H1 (cell line): ENCODE measurements at regions not wholly inside any gene's neighbourhood (a gene's known extent, or its start where the extent isn't known, plus 50 kb on each side); places are given as distances from the start of the nearest gene placed in this dataset.
A peak's percentile ranks its signal among the peaks of the same experiment; 100 is the strongest.

ENCODE experiments used
- CTCF ChIA-PET: fragments of 300-600 bp; sonication (Branson Sonifier 250); formaldehyde crosslinking; loops from one replicate; lab custom pipeline; 2021; ENCODE audit not compliant: partially characterized antibody; lab: Charles Lee
- POLR2A ChIA-PET: fragments of 300-600 bp; sonication (Branson Sonifier 250); formaldehyde crosslinking; loops from one replicate; lab custom pipeline; 2021; ENCODE audit warnings: inconsistent platforms; ENCODE audit not compliant: partially characterized antibody; lab: Charles Lee
- DNase-seq, 2 experiments: peaks; one replicate each; pipeline versions ENCODE4 v3.0.0 to v3.0.0-alpha.2; 2010 to 2022; ENCODE audit warnings: low spot score in 2 of 2, low read depth in 1 of 2, mixed read lengths in 1 of 2
- FAIRE-seq: peaks from 2 replicates; lab custom pipeline; 2011; peaks lifted over from hg19 to GRCh38; lab: Jason Lieb, UNC
- H2AFZ ChIP-seq: 2 replicates; pipeline ENCODE4 v1.8.1; 2012; ENCODE audit warnings: low read length, inconsistent platforms
- H2AK5ac ChIP-seq: 2 replicates; pipeline ENCODE4 v1.6.1; 2013; ENCODE audit warnings: low read depth, low read length
- H2BK120ac ChIP-seq: replicated peaks from 2 replicates; pipeline ENCODE3; 2013; ENCODE audit warnings: low read depth, low read length, inconsistent platforms
- H2BK12ac ChIP-seq: 2 replicates; pipeline ENCODE4 v1.6.1; 2013; ENCODE audit warnings: low read depth, low read length
- H2BK15ac ChIP-seq: 2 replicates; pipeline ENCODE4 v1.6.1; 2013; ENCODE audit warnings: low read length
- H2BK20ac ChIP-seq: 2 replicates; pipeline ENCODE4 v1.6.1; 2013; ENCODE audit warnings: low read length
- H2BK5ac ChIP-seq: 2 replicates; pipeline ENCODE4 v1.6.1; 2013; ENCODE audit warnings: low read depth, low read length
- H3K14ac ChIP-seq: 2 replicates; pipeline ENCODE4 v1.6.1; 2013; ENCODE audit warnings: inconsistent platforms; ENCODE audit not compliant: insufficient read length
- H3K18ac ChIP-seq: 2 replicates; pipeline ENCODE4 v1.6.1; 2013; ENCODE audit warnings: low read length; ENCODE audit errors: extremely low read depth
- H3K23ac ChIP-seq: 2 replicates; pipeline ENCODE4 v1.6.1; 2013; ENCODE audit warnings: inconsistent platforms; ENCODE audit not compliant: insufficient read length
- H3K23me2 ChIP-seq: 2 replicates; pipeline ENCODE4 v1.6.1; 2013; ENCODE audit warnings: low read depth, low read length
- H3K27ac ChIP-seq: 2 replicates; pipeline ENCODE4 v1.6.1; 2011; ENCODE audit warnings: low read depth, low read length, inconsistent platforms
- H3K27me3 ChIP-seq, 4 experiments: replicated peaks in 1 of 4; 1 replicate in 1 of 4; 2 replicates in 3 of 4; pipeline versions ENCODE4 v1.6.1 to v1.8.1; 2011 to 2013; ENCODE audit warnings: low read length in 3 of 4, mild to moderate bottlenecking in 3 of 4, inconsistent platforms in 2 of 4, mixed read lengths in 2 of 4, moderate library complexity in 1 of 4; ENCODE audit not compliant: control insufficient read depth in 3 of 4, insufficient read depth in 3 of 4; ENCODE audit errors: extremely low read depth in 1 of 4
- H3K36me3 ChIP-seq, 4 experiments: 2 replicates each; pipeline versions ENCODE4 v1.6.1 to v1.8.1; 2011 to 2013; ENCODE audit warnings: mild to moderate bottlenecking in 4 of 4, low read length in 3 of 4, moderate library complexity in 2 of 4, control low read depth in 1 of 4, inconsistent platforms in 1 of 4; ENCODE audit not compliant: insufficient read depth in 4 of 4, control insufficient read depth in 2 of 4
- H3K4ac ChIP-seq: replicated peaks from 2 replicates; pipeline ENCODE3; 2013; ENCODE audit warnings: low read length, low read depth, mixed read lengths, inconsistent platforms; ENCODE audit not compliant: insufficient read length
- H3K4me1 ChIP-seq, 4 experiments: replicated peaks in 1 of 4; 1 replicate in 1 of 4; 2 replicates in 3 of 4; pipeline versions ENCODE4 v1.6.1 to v1.8.1; 2011 to 2013; ENCODE audit warnings: low read length in 3 of 4, inconsistent platforms in 2 of 4, mixed read lengths in 1 of 4; ENCODE audit not compliant: insufficient read depth in 4 of 4, control insufficient read depth in 3 of 4
- H3K4me2 ChIP-seq, 2 experiments: 2 replicates each; pipeline versions ENCODE4 v1.6.1 to v1.8.1; 2011 to 2013; ENCODE audit warnings: low read depth in 2 of 2, low read length in 2 of 2, control low read depth in 1 of 2, inconsistent platforms in 1 of 2, mild to moderate bottlenecking in 1 of 2; ENCODE audit not compliant: insufficient read depth in 1 of 2
- H3K4me3 ChIP-seq, 4 experiments: fragments of 200-600, 300-600 bp in 1 of 4; sonication (generic), shearing (Covaris generic), sonication (Bioruptor Twin) in 1 of 4; 2 replicates each; pipeline versions ENCODE4 v1.5.1 to v1.8.1; 2011 to 2016; ENCODE audit warnings: low read length in 4 of 4, low read depth in 3 of 4, control low read depth in 2 of 4, inconsistent platforms in 2 of 4, mild to moderate bottlenecking in 2 of 4, mixed read lengths in 1 of 4, moderate library complexity in 1 of 4; ENCODE audit not compliant: insufficient read depth in 2 of 4; ENCODE audit errors: extremely low read depth in 1 of 4
- H3K56ac ChIP-seq: replicated peaks from 2 replicates; pipeline ENCODE3; 2013; ENCODE audit warnings: low read depth, mild to moderate bottlenecking, mixed read lengths, low read length, inconsistent platforms; ENCODE audit not compliant: insufficient read length
- H3K79me1 ChIP-seq: 2 replicates; pipeline ENCODE4 v1.6.1; 2013; ENCODE audit warnings: low read depth, low read length, control low read depth
- H3K79me2 ChIP-seq, 2 experiments: 2 replicates each; pipeline versions ENCODE4 v1.6.1 to v1.8.1; 2012 to 2013; ENCODE audit warnings: low read length in 2 of 2, mild to moderate bottlenecking in 2 of 2, inconsistent platforms in 1 of 2; ENCODE audit not compliant: insufficient read depth in 2 of 2, control insufficient read depth in 1 of 2
- H3K9ac ChIP-seq, 4 experiments: replicated peaks in 1 of 4; 1 replicate in 1 of 4; 2 replicates in 3 of 4; pipeline versions ENCODE4 v1.6.1 to v1.8.1; 2011 to 2013; ENCODE audit warnings: low read depth in 3 of 4, low read length in 3 of 4, control low read depth in 2 of 4, mild to moderate bottlenecking in 2 of 4, moderate library complexity in 2 of 4, inconsistent platforms in 1 of 4; ENCODE audit errors: extremely low read depth in 1 of 4
- H3K9me3 ChIP-seq, 2 experiments: 2 replicates each; pipeline versions ENCODE4 v1.6.1 to v1.8.1; 2012 to 2013; ENCODE audit warnings: mild to moderate bottlenecking in 2 of 2, moderate library complexity in 2 of 2, control low read depth in 1 of 2, inconsistent platforms in 1 of 2, low read depth in 1 of 2, low read length in 1 of 2, mixed read lengths in 1 of 2; ENCODE audit not compliant: insufficient read depth in 2 of 2
- H4K20me1 ChIP-seq, 2 experiments: replicated peaks in 1 of 2; 2 replicates each; pipeline versions ENCODE3 to v1.8.1; 2011 to 2013; ENCODE audit warnings: inconsistent platforms in 2 of 2, low read length in 2 of 2, mild to moderate bottlenecking in 1 of 2; ENCODE audit not compliant: insufficient read depth in 2 of 2, control insufficient read depth in 1 of 2
- H4K5ac ChIP-seq: 2 replicates; pipeline ENCODE4 v1.6.1; 2013; ENCODE audit warnings: low read length, low read depth, mixed read lengths, inconsistent platforms; ENCODE audit not compliant: insufficient read length
- H4K8ac ChIP-seq: 2 replicates; pipeline ENCODE4 v1.8.0; 2013; ENCODE audit warnings: mild to moderate bottlenecking, moderate library complexity, low read length, inconsistent platforms; ENCODE audit not compliant: insufficient read depth; ENCODE audit errors: extremely low read depth
- H4K91ac ChIP-seq: replicated peaks from 2 replicates; pipeline ENCODE3; 2013; ENCODE audit warnings: low read length, mixed read lengths, inconsistent platforms; ENCODE audit not compliant: insufficient read length
- EGR1 ChIP-seq: IDR thresholded peaks from 2 replicates; pipeline ENCODE4 v1.6.1; 2011; ENCODE audit warnings: low read depth, low read length, borderline replicate concordance
- KDM1A ChIP-seq: fragments of 200-600, 300-600 bp; sonication (generic); IDR thresholded peaks from 2 replicates; pipeline ENCODE4 v1.7.1; 2016; ENCODE audit warnings: mild to moderate bottlenecking, low read length, borderline replicate concordance
- KDM4A ChIP-seq: IDR thresholded peaks from one replicate; pipeline ENCODE4 v1.7.1; 2012; ENCODE audit warnings: low read depth, mild to moderate bottlenecking, moderate library complexity, low read length, inconsistent platforms; ENCODE audit not compliant: severe bottlenecking
- MAFK ChIP-seq: IDR thresholded peaks from 2 replicates; pipeline ENCODE4 v1.6.1; 2012; ENCODE audit warnings: low read depth, mild to moderate bottlenecking, improper control_type of control experiment, low read length
- NANOG ChIP-seq: IDR thresholded peaks from 2 replicates; pipeline ENCODE4 v1.6.1; 2011; ENCODE audit warnings: low read length, low read depth, mild to moderate bottlenecking, inconsistent platforms; ENCODE audit not compliant: insufficient read depth, poor library complexity, severe bottlenecking
- SIN3A ChIP-seq, 2 experiments: IDR thresholded peaks in 1 of 2; conservative IDR thresholded peaks in 1 of 2; 2 replicates each; pipeline ENCODE4 v1.6.1; 2011 to 2012; ENCODE audit warnings: low read length in 2 of 2, improper control_type of control experiment in 1 of 2, low read depth in 1 of 2, mild to moderate bottlenecking in 1 of 2
- TBP ChIP-seq: IDR thresholded peaks from 2 replicates; pipeline ENCODE4 v1.6.1; 2011; ENCODE audit warnings: low read depth, low read length, improper control_type of control experiment
- TEAD4 ChIP-seq: IDR thresholded peaks from 2 replicates; pipeline ENCODE4 v1.6.1; 2012; ENCODE audit warnings: low read depth, low read length, inconsistent platforms, mixed read lengths
- WGBS, 2 experiments: shearing (Covaris generic) in 1 of 2; methylation state at CpG; one replicate each; pipeline versions ENCODE4 v1.1.6 to v1.1.7; 2013 to 2015; ENCODE audit warnings: low lambda C conversion rate in 2 of 2, mixed read lengths in 2 of 2, inconsistent platforms in 1 of 2, low coverage in 1 of 2, missing lambda C conversion rate in 1 of 2; ENCODE audit not compliant: insufficient replicate concordance in 2 of 2, insufficient coverage in 1 of 2, insufficient read length in 1 of 2; ENCODE audit errors: extremely low coverage in 1 of 2, missing lambda C conversion rate in 1 of 2; 5-methylcytosine and 5-hydroxymethylcytosine counted together
- TF ChIP-seq, protein P1 (sequence below), 3 experiments: IDR thresholded peaks; 1 replicate in 2 of 3; 2 replicates in 1 of 3; pipeline versions ENCODE4 v1.5.1 to v1.6.1; 2011; ENCODE audit warnings: low read length in 3 of 3, mild to moderate bottlenecking in 3 of 3, inconsistent platforms in 2 of 3, low read depth in 1 of 3, moderate library complexity in 1 of 3; ENCODE audit not compliant: insufficient read depth in 1 of 3; ENCODE audit errors: control extremely low read depth in 1 of 3
- TF ChIP-seq, protein P2 (sequence below): IDR thresholded peaks from 2 replicates; pipeline ENCODE4 v1.6.1; 2011; ENCODE audit warnings: low read length, improper control_type of control experiment

- TF ChIP-seq EGR1: no peak
- TF ChIP-seq TEAD4: no peak
- TF ChIP-seq TBP: no peak
- no peak for TF ChIP-seq SIN3A (conservative IDR thresholded peaks at IDR 0.05 in 1 of 2, IDR thresholded peaks at IDR 0.05 in 1 of 2; ENCODE audit: low read depth in 1 of 2, low read length in 2 of 2)
- TF ChIP-seq, protein P1, sequence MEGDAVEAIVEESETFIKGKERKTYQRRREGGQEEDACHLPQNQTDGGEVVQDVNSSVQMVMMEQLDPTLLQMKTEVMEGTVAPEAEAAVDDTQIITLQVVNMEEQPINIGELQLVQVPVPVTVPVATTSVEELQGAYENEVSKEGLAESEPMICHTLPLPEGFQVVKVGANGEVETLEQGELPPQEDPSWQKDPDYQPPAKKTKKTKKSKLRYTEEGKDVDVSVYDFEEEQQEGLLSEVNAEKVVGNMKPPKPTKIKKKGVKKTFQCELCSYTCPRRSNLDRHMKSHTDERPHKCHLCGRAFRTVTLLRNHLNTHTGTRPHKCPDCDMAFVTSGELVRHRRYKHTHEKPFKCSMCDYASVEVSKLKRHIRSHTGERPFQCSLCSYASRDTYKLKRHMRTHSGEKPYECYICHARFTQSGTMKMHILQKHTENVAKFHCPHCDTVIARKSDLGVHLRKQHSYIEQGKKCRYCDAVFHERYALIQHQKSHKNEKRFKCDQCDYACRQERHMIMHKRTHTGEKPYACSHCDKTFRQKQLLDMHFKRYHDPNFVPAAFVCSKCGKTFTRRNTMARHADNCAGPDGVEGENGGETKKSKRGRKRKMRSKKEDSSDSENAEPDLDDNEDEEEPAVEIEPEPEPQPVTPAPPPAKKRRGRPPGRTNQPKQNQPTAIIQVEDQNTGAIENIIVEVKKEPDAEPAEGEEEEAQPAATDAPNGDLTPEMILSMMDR (IDR thresholded peaks at IDR 0.05; ENCODE audit: control extremely low read depth in 1 of 3, insufficient read depth in 1 of 3, low read depth in 1 of 3, low read length in 3 of 3): no peak
- TF ChIP-seq, protein P2, sequence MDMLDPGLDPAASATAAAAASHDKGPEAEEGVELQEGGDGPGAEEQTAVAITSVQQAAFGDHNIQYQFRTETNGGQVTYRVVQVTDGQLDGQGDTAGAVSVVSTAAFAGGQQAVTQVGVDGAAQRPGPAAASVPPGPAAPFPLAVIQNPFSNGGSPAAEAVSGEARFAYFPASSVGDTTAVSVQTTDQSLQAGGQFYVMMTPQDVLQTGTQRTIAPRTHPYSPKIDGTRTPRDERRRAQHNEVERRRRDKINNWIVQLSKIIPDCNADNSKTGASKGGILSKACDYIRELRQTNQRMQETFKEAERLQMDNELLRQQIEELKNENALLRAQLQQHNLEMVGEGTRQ: no peak
- TF ChIP-seq KDM1A: no peak
- no peak for TF ChIP-seq NANOG
- TF ChIP-seq KDM4A: no peak
- TF ChIP-seq MAFK: no peak
- CTCF ChIA-PET: interaction anchor here (1.0 to 1.2 kb wide), 2 partner anchors 176 to 498 kb away, joined by 3 read pairs; no protein-coding TSS in a partner anchor
- FAIRE-seq: no peak
Measured at GRCh38 chr2:109722026-109722425, 72.1 kb upstream of the RGPD5 start.

More at GRCh38 chr2:109722026-109722425, 72.1 kb upstream of the RGPD5 start:
- H4K5ac ChIP-seq: no peak overlapping the region
- H3K23ac ChIP-seq: no peak overlapping the region
- no peaks in the 10 kb centered on the region for H3K27me3 ChIP-seq
- no peak overlapping the region for H3K27ac ChIP-seq
- peak in 1 of 2 experiments; percentile 35 for DNase-seq
- H3K56ac ChIP-seq: no peak overlapping the region
- 97% methylated on average over 5 of the region's 5 CpGs; no CpG with 5 or more reads in 1 of the 2 experiments for WGBS, 2 experiments
- no peak overlapping the region for H2BK12ac ChIP-seq
- H3K18ac ChIP-seq: no peak overlapping the region
- no peak overlapping the region for H2BK120ac ChIP-seq
- H4K20me1 ChIP-seq: no peaks in the 10 kb centered on the region
- H3K4ac ChIP-seq: no peak overlapping the region
- no peak overlapping the region for H4K8ac ChIP-seq
- H3K4me2 ChIP-seq: no peak overlapping the region
- no peaks in the 10 kb centered on the region for H3K4me1 ChIP-seq
- no peak overlapping the region for H2AFZ ChIP-seq
- H2BK5ac ChIP-seq: no peak overlapping the region
- H3K79me2 ChIP-seq: no peaks in the 10 kb centered on the region
- H2BK15ac ChIP-seq: no peak overlapping the region
- H4K91ac ChIP-seq: no peak overlapping the region
- no peak overlapping the region for H3K4me3 ChIP-seq
- H3K9me3 ChIP-seq: no peaks in the 10 kb centered on the region
- H2AK5ac ChIP-seq: no peak overlapping the region
- H3K36me3 ChIP-seq: no peaks in the 10 kb centered on the region
- POLR2A ChIA-PET: no interaction called here
- H3K23me2 ChIP-seq: no peaks in the 10 kb centered on the region
- H3K79me1 ChIP-seq: no peaks in the 10 kb centered on the region
- H3K9ac ChIP-seq: no peak overlapping the region
- H3K14ac ChIP-seq: no peak overlapping the region
- H2BK20ac ChIP-seq: no peak overlapping the region
